Osteocyte (in vitro differentiated cells): ENCODE measurements at regions not wholly inside any gene's neighbourhood (a gene's known extent, or its start where the extent isn't known, plus 50 kb on each side); places are given as distances from the start of the nearest gene placed in this dataset.

Source experiments
- DNase-seq: peaks from one replicate; pipeline ENCODE4 v3.0.0; 2021; ENCODE audit warnings: mixed read lengths; ENCODE audit not compliant: unreplicated experiment; ENCODE audit errors: extremely low spot score
- H3K27ac Mint-ChIP-seq: one replicate; pipeline ENCODE4 v1.8.0; 2021; ENCODE audit warnings: mild to moderate bottlenecking, mixed read lengths; ENCODE audit not compliant: unreplicated experiment
- H3K27me3 Mint-ChIP-seq: one replicate; pipeline ENCODE4 v1.8.0; 2021; ENCODE audit warnings: mixed read lengths; ENCODE audit not compliant: unreplicated experiment
- H3K36me3 Mint-ChIP-seq: one replicate; pipeline ENCODE4 v1.8.0; 2021; ENCODE audit warnings: mixed read lengths; ENCODE audit not compliant: unreplicated experiment
- H3K4me1 Mint-ChIP-seq: one replicate; pipeline ENCODE4 v1.8.0; 2021; ENCODE audit warnings: mixed read lengths; ENCODE audit not compliant: unreplicated experiment
- H3K4me3 Mint-ChIP-seq: one replicate; pipeline ENCODE4 v1.8.0; 2021; ENCODE audit warnings: mild to moderate bottlenecking, moderate library complexity, mixed read lengths; ENCODE audit not compliant: unreplicated experiment
- H3K9me3 Mint-ChIP-seq: one replicate; pipeline ENCODE4 v1.8.0; 2021; ENCODE audit warnings: mixed read lengths; ENCODE audit not compliant: unreplicated experiment
- CTCF ChIP-seq: fragments of 200-600 bp; sonication (generic); IDR thresholded peaks from 2 replicates; pipeline ENCODE4 v1.5.0; 2021; ENCODE audit warnings: antibody characterized with exemption, mild to moderate bottlenecking, moderate library complexity

- no peak overlapping the region for H3K4me3 Mint-ChIP-seq
- TF ChIP-seq CTCF: no peak
- H3K9me3 Mint-ChIP-seq: no peaks in the 10 kb centered on the region
- DNase-seq: no peak
- H3K27me3 Mint-ChIP-seq: no peaks in the 10 kb centered on the region
- H3K27ac Mint-ChIP-seq: peak overlapping the region; percentile 83
- H3K36me3 Mint-ChIP-seq: peaks cover 2% of the 10 kb centered on the region
- H3K4me1 Mint-ChIP-seq: peaks cover 62% of the 10 kb centered on the region
Measured at GRCh38 chr2:9057939-9058761, 54.7 kb upstream of the MBOAT2 start.

- no peak for DNase-seq
- peak overlapping the region; percentile 86 for H3K27ac Mint-ChIP-seq
- no peaks in the 10 kb centered on the region for H3K9me3 Mint-ChIP-seq
- TF ChIP-seq CTCF: no peak
- H3K4me1 Mint-ChIP-seq: peaks cover 59% of the 10 kb centered on the region
- H3K4me3 Mint-ChIP-seq: no peak overlapping the region
- H3K36me3 Mint-ChIP-seq: no peaks in the 10 kb centered on the region
- no peaks in the 10 kb centered on the region for H3K27me3 Mint-ChIP-seq
Measured at GRCh38 chr2:9055471-9055870, 52.0 kb upstream of the MBOAT2 start.

- no peaks in the 10 kb centered on the region for H3K9me3 Mint-ChIP-seq
- H3K27me3 Mint-ChIP-seq: no peaks in the 10 kb centered on the region
- DNase-seq: no peak
- TF ChIP-seq CTCF: no peak
- no peaks in the 10 kb centered on the region for H3K36me3 Mint-ChIP-seq
- H3K27ac Mint-ChIP-seq: peak overlapping the region; percentile 86
- H3K4me1 Mint-ChIP-seq: peaks cover 48% of the 10 kb centered on the region
- no peak overlapping the region for H3K4me3 Mint-ChIP-seq
Measured at GRCh38 chr2:9053534-9053931, 50.0 kb upstream of the MBOAT2 start.
